Neuronal stem cell (in vitro differentiated cells): ENCODE measurements at regions not wholly inside any gene's neighbourhood (a gene's known extent, or its start where the extent isn't known, plus 50 kb on each side); places are given as distances from the start of the nearest gene placed in this dataset.

Source experiments
- DNase-seq: peaks from one replicate; pipeline ENCODE4 v3.0.0-alpha.2; 2013; ENCODE audit warnings: low spot score
- H2AFZ ChIP-seq: one replicate; pipeline ENCODE4 v1.6.1; 2013; ENCODE audit warnings: mild to moderate bottlenecking, low read length, inconsistent platforms
- H2AK5ac ChIP-seq: 2 replicates; pipeline ENCODE4 v1.6.1; 2013; ENCODE audit warnings: low read depth, mild to moderate bottlenecking, inconsistent platforms, low read length, moderate library complexity, mixed read lengths
- H2BK120ac ChIP-seq: 2 replicates; pipeline ENCODE4 v1.6.1; 2013; ENCODE audit warnings: low read depth, mild to moderate bottlenecking, inconsistent platforms, low read length, moderate library complexity, mixed read lengths
- H2BK12ac ChIP-seq: one replicate; pipeline ENCODE4 v1.6.1; 2013; ENCODE audit warnings: low read length, inconsistent platforms
- H2BK15ac ChIP-seq: 2 replicates; pipeline ENCODE4 v1.6.1; 2013; ENCODE audit warnings: mild to moderate bottlenecking, low read length, inconsistent platforms, mixed read lengths
- H2BK5ac ChIP-seq: one replicate; pipeline ENCODE4 v1.6.1; 2013; ENCODE audit warnings: inconsistent platforms, mild to moderate bottlenecking, low read length, moderate library complexity
- H3K14ac ChIP-seq: one replicate; pipeline ENCODE4 v1.6.1; 2013; ENCODE audit warnings: low read length, inconsistent platforms
- H3K18ac ChIP-seq: 2 replicates; pipeline ENCODE4 v1.6.1; 2013; ENCODE audit warnings: low read length, inconsistent platforms
- H3K23ac ChIP-seq: 2 replicates; pipeline ENCODE4 v1.6.1; 2013; ENCODE audit warnings: low read depth, mild to moderate bottlenecking, mixed read lengths, low read length, inconsistent platforms; ENCODE audit not compliant: poor library complexity
- H3K27ac ChIP-seq: replicated peaks from 3 replicates; pipeline ENCODE4 v1.5.1; 2013; ENCODE audit warnings: low read length, inconsistent platforms
- H3K27me3 ChIP-seq, 3 experiments: 2 replicates each; pipeline ENCODE4 v1.6.1; 2013; ENCODE audit warnings: low read length in 3 of 3, mild to moderate bottlenecking in 2 of 3, inconsistent platforms in 1 of 3, low read depth in 1 of 3, mixed read lengths in 1 of 3, moderate library complexity in 1 of 3; ENCODE audit not compliant: control insufficient read depth in 3 of 3, insufficient read depth in 3 of 3
- H3K36me3 ChIP-seq, 2 donors: replicated peaks in 1 of 2; 2 replicates each; pipeline ENCODE4 v1.6.1; 2013; ENCODE audit warnings: low read length in 2 of 2; ENCODE audit not compliant: control insufficient read depth in 2 of 2, insufficient read depth in 2 of 2
- H3K4ac ChIP-seq: 2 replicates; pipeline ENCODE4 v1.6.1; 2013; ENCODE audit warnings: inconsistent platforms, mild to moderate bottlenecking, low read length, moderate library complexity
- H3K4me1 ChIP-seq, 2 donors: 1 replicate in 1 of 2; 2 replicates in 1 of 2; pipeline ENCODE4 v1.6.1; 2013; ENCODE audit warnings: low read length in 2 of 2, low read depth in 1 of 2; ENCODE audit not compliant: control insufficient read depth in 2 of 2, insufficient read depth in 1 of 2
- H3K4me2 ChIP-seq: one replicate; pipeline ENCODE4 v1.6.1; 2013; ENCODE audit warnings: mild to moderate bottlenecking, low read length, inconsistent platforms; ENCODE audit not compliant: insufficient read depth, poor library complexity, severe bottlenecking
- H3K4me3 ChIP-seq, 2 donors: 2 replicates each; pipeline ENCODE4 v1.5.1; 2013; ENCODE audit warnings: low read length in 2 of 2, mild to moderate bottlenecking in 2 of 2, inconsistent platforms in 1 of 2, moderate library complexity in 1 of 2
- H3K79me1 ChIP-seq: one replicate; pipeline ENCODE4 v1.6.1; 2013; ENCODE audit warnings: low read depth, mild to moderate bottlenecking, inconsistent platforms, low read length, moderate library complexity
- H3K9ac ChIP-seq: one replicate; pipeline ENCODE4 v1.6.1; 2013; ENCODE audit warnings: mild to moderate bottlenecking, low read depth, low read length, inconsistent platforms; ENCODE audit not compliant: poor library complexity
- H3K9me3 ChIP-seq, 2 donors: replicated peaks in 1 of 2; 2 replicates each; pipeline versions ENCODE3 to v1.6.1; 2013; ENCODE audit warnings: low read length in 2 of 2, mild to moderate bottlenecking in 2 of 2, inconsistent platforms in 1 of 2, low read depth in 1 of 2, mixed read lengths in 1 of 2, moderate library complexity in 1 of 2; ENCODE audit not compliant: control insufficient read depth in 2 of 2, insufficient read depth in 1 of 2
- H4K8ac ChIP-seq: one replicate; pipeline ENCODE4 v1.6.1; 2013; ENCODE audit warnings: low read depth, mild to moderate bottlenecking, inconsistent platforms, low read length, moderate library complexity
- H4K91ac ChIP-seq: one replicate; pipeline ENCODE4 v1.6.1; 2013; ENCODE audit warnings: low read length, low read depth, mild to moderate bottlenecking, inconsistent platforms; ENCODE audit not compliant: poor library complexity
- WGBS, 2 donors: extraction: QIAGEN DNeasy Blood & Tissue Kit; methylation state at CpG; one replicate each; pipeline ENCODE4 v1.1.7; 2013; ENCODE audit warnings: missing lambda C conversion rate in 2 of 2, mixed read lengths in 1 of 2; ENCODE audit not compliant: insufficient read length in 2 of 2, insufficient replicate concordance in 1 of 2; ENCODE audit errors: extremely low coverage in 2 of 2; 5-methylcytosine and 5-hydroxymethylcytosine counted together

GRCh38 chr7:68031180-68031943 lies 1034.7 kb downstream of the TYW1 start:
- Histone ChIP-seq H3K36me3 (no peaks in the 10 kb centered on the region), H2AK5ac (no peak overlapping the region), H3K27ac (no peak overlapping the region), H3K18ac (no peak overlapping the region), H3K27me3 (no peaks in the 10 kb centered on the region), H2AFZ (no peak overlapping the region), H2BK120ac (no peak overlapping the region), H4K8ac (no peak overlapping the region), H3K4me2 (no peak overlapping the region), H3K14ac (no peak overlapping the region), H2BK5ac (no peak overlapping the region), H4K91ac (no peak overlapping the region), H3K9me3 (no peaks in the 10 kb centered on the region), H3K79me1 (no peaks in the 10 kb centered on the region), H3K4ac (no peak overlapping the region), H3K9ac (no peak overlapping the region), H3K23ac (no peak overlapping the region), H3K4me1 (no peaks in the 10 kb centered on the region), H2BK12ac (no peak overlapping the region), H2BK15ac (no peak overlapping the region), H3K4me3 (no peak overlapping the region)
- no peak for DNase-seq
- no CpG with 5 or more reads among the region's 5 CpGs for WGBS, 2 donors

DNA sequence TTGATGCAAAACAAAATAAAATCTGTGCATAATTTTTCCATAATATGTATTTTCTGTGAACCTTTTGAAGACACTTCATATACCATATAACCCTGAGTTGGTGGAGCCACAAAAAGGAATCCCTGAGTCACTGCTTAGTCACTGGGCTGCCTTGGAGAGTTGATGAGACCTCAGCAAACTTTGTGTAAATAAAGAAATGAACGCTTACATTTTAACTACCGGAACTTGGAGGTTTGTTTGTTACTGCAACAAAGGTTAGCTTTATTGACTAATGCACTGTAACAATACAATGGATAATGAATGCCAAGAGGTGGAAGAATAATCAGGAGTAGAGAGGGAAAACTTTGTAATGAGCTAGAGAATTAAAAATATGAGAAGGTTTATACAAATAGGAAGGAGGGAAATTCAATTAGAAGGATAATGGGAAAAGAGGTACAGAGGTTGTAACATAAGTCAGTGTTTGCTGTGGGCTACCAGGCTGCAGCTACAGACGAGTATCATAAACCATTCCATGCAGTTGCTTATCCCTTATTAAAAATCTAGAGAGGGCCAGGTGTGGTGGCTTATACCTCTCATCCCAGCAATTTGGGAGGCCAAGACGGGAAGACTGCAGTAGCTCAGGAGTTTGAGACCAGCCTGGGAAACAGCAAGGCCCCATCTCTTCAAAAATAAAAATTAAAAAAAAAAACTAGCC lies 1042.1 kb downstream of the TYW1 start:
- H2BK5ac ChIP-seq = no peak overlapping the region
- no peak overlapping the region for H2BK120ac ChIP-seq
- no peaks in the 10 kb centered on the region for H3K27me3 ChIP-seq
- H2BK12ac ChIP-seq = no peak overlapping the region
- H3K9me3 ChIP-seq = no peaks in the 10 kb centered on the region
- no CpG with 5 or more reads among the region's 4 CpGs for WGBS, 2 donors
- no peak overlapping the region for H2AFZ ChIP-seq
- H4K8ac ChIP-seq = no peak overlapping the region
- no peak overlapping the region for H3K4ac ChIP-seq
- H3K4me3 ChIP-seq = no peak overlapping the region
- DNase-seq = no peak
- H3K27ac ChIP-seq = no peak overlapping the region
- no peak overlapping the region for H3K14ac ChIP-seq
- H3K79me1 ChIP-seq = no peaks in the 10 kb centered on the region
- no peak overlapping the region for H3K9ac ChIP-seq
- H3K18ac ChIP-seq = no peak overlapping the region
- H3K23ac ChIP-seq = no peak overlapping the region
- no peaks in the 10 kb centered on the region for H3K4me1 ChIP-seq
- H2AK5ac ChIP-seq = no peak overlapping the region
- H3K36me3 ChIP-seq = no peaks in the 10 kb centered on the region
- no peak overlapping the region for H4K91ac ChIP-seq
- H3K4me2 ChIP-seq = no peak overlapping the region
- H2BK15ac ChIP-seq = no peak overlapping the region

- Histone ChIP-seq H2BK12ac (no peak overlapping the region), H3K14ac (no peak overlapping the region), H3K36me3 (no peaks in the 10 kb centered on the region), H2AK5ac (no peak overlapping the region), H3K27ac (no peak overlapping the region), H3K9me3 (no peaks in the 10 kb centered on the region), H3K4me3 (no peak overlapping the region), H2BK15ac (no peak overlapping the region), H3K23ac (no peak overlapping the region), H2BK5ac (no peak overlapping the region), H4K91ac (no peak overlapping the region), H3K9ac (no peak overlapping the region), H3K79me1 (no peaks in the 10 kb centered on the region), H3K27me3 (no peaks in the 10 kb centered on the region), H3K4ac (no peak overlapping the region), H3K4me2 (no peak overlapping the region), H4K8ac (no peak overlapping the region), H3K18ac (no peak overlapping the region), H2AFZ (no peak overlapping the region), H2BK120ac (no peak overlapping the region), H3K4me1 (no peaks in the 10 kb centered on the region)
- no peak for DNase-seq
- WGBS, 2 donors = no CpG with 5 or more reads among the region's 6 CpGs
Measured at GRCh38 chr7:68041554-68041953, 1044.9 kb downstream of the TYW1 start.

- Histone ChIP-seq H2AFZ (no peak overlapping the region), H2BK5ac (no peak overlapping the region), H3K36me3 (no peaks in the 10 kb centered on the region), H4K8ac (no peak overlapping the region), H3K79me1 (no peaks in the 10 kb centered on the region), H3K9ac (no peak overlapping the region), H2BK120ac (no peak overlapping the region), H3K14ac (no peak overlapping the region), H4K91ac (no peak overlapping the region), H3K18ac (no peak overlapping the region), H3K27me3 (no peaks in the 10 kb centered on the region), H3K4ac (no peak overlapping the region), H2BK15ac (no peak overlapping the region), H2AK5ac (no peak overlapping the region), H3K27ac (no peak overlapping the region), H3K23ac (no peak overlapping the region), H3K4me3 (no peak overlapping the region), H3K4me1 (no peaks in the 10 kb centered on the region), H3K4me2 (no peak overlapping the region), H3K9me3 (no peaks in the 10 kb centered on the region), H2BK12ac (no peak overlapping the region)
- DNase-seq = no peak
- WGBS, 2 donors = no CpG with 5 or more reads among the region's 4 CpGs
Measured at GRCh38 chr7:68043546-68043945, 1046.9 kb downstream of the TYW1 start.
